PC-3 (cell line): ENCODE measurements at regions not wholly inside any gene's neighbourhood (a gene's known extent, or its start where the extent isn't known, plus 50 kb on each side); places are given as distances from the start of the nearest gene placed in this dataset.

Experiments
- CTCF ChIP-seq: fragments of 300-600 bp; sonication (generic); conservative IDR thresholded peaks from 2 replicates; pipeline ENCODE4 v1.5.1; 2017; ENCODE audit warnings: antibody characterized with exemption, low read depth, mild to moderate bottlenecking, low read length
- EZH2 ChIP-seq: fragments of 300-600 bp; sonication (generic); IDR thresholded peaks from one replicate; pipeline ENCODE4 v1.6.1; 2017; ENCODE audit warnings: antibody characterized with exemption, mild to moderate bottlenecking, low read length; ENCODE audit not compliant: unreplicated experiment
- EZH2phosphoT487 ChIP-seq: fragments of 300-600 bp; sonication (generic); IDR thresholded peaks from 2 replicates; pipeline ENCODE4 v1.6.1; 2018; ENCODE audit warnings: mild to moderate bottlenecking, antibody characterized with exemption, low read length, borderline replicate concordance

GRCh38 chr2:167534443-167534842 lies 646.2 kb downstream of the XIRP2 start:
- TF ChIP-seq CTCF (no peak), EZH2phosphoT487 (no peak), EZH2 (no peak)
